HL-60 (cell line): ENCODE measurements at regions not wholly inside any gene's neighbourhood (a gene's known extent, or its start where the extent isn't known, plus 50 kb on each side); places are given as distances from the start of the nearest gene placed in this dataset.

Experiments
- DNase-seq, 2 experiments: peaks; one replicate each; pipeline ENCODE4 v3.0.0-alpha.2; 2010 to 2020; ENCODE audit warnings: low read depth in 1 of 2, low spot score in 1 of 2
- H3K27ac ChIP-seq: fragments of 250-450 bp; sonication (Bioruptor Pico); replicated peaks from 2 replicates; pipeline ENCODE4 v1.5.1; 2020; ENCODE audit warnings: mild to moderate bottlenecking, moderate library complexity
- H3K27me3 ChIP-seq: fragments of 250-450 bp; sonication (Bioruptor Pico); 2 replicates; pipeline ENCODE4 v1.5.1; 2021; ENCODE audit warnings: mild to moderate bottlenecking, moderate library complexity; ENCODE audit not compliant: insufficient read depth, poor library complexity, severe bottlenecking
- H3K4me3 ChIP-seq: replicated peaks from 2 replicates; pipeline ENCODE4 v1.5.1; 2011; ENCODE audit warnings: mild to moderate bottlenecking, control low read depth, low read length; ENCODE audit not compliant: insufficient read depth
- CTCF ChIP-seq: IDR thresholded peaks from one replicate; pipeline ENCODE4 v1.5.1; 2011; ENCODE audit warnings: low read length, control low read depth, inconsistent platforms; ENCODE audit not compliant: insufficient read depth
- GABPA ChIP-seq: IDR thresholded peaks from 2 replicates; pipeline ENCODE4 v1.6.1; 2012; ENCODE audit warnings: low read depth
- POLR2AphosphoS5 ChIP-seq: IDR thresholded peaks from 2 replicates; pipeline ENCODE4 v1.6.1; 2012; ENCODE audit warnings: low read depth
- REST ChIP-seq: IDR thresholded peaks from 2 replicates; pipeline ENCODE4 v1.6.1; 2012; ENCODE audit warnings: low read depth; ENCODE audit not compliant: insufficient replicate concordance
- SPI1 ChIP-seq: IDR thresholded peaks from 2 replicates; pipeline ENCODE4 v1.6.1; 2012; ENCODE audit warnings: low read depth, mild to moderate bottlenecking, borderline replicate concordance

- DNase-seq = no peak
- no peaks in the 10 kb centered on the region for H3K27me3 ChIP-seq
- TF ChIP-seq POLR2AphosphoS5 = no peak
- TF ChIP-seq SPI1 = no peak
- TF ChIP-seq CTCF = no peak
- no peak for TF ChIP-seq GABPA
- TF ChIP-seq REST = no peak
- no peak overlapping the region for H3K4me3 ChIP-seq
- no peak overlapping the region for H3K27ac ChIP-seq
These were observed 113.4 kb upstream of the GLI2 start for GRCh38 chr2:120622159-120622869.

- no peak overlapping the region for H3K27ac ChIP-seq
- no peak for TF ChIP-seq POLR2AphosphoS5
- no peak for TF ChIP-seq REST
- TF ChIP-seq GABPA = no peak
- no peak for TF ChIP-seq CTCF
- no peak for TF ChIP-seq SPI1
- H3K27me3 ChIP-seq = no peaks in the 10 kb centered on the region
- no peak overlapping the region for H3K4me3 ChIP-seq
- DNase-seq = no peak
These were observed 112.5 kb upstream of the GLI2 start for GRCh38 chr2:120622886-120623753.

GRCh38 chr2:120624061-120624737 is 111.5 kb upstream of the GLI2 start:
- Histone ChIP-seq H3K4me3 (no peak overlapping the region), H3K27me3 (no peaks in the 10 kb centered on the region), H3K27ac (peak overlapping the region; percentile 70)
- DNase-seq = peak in 1 of 2 experiments; percentile 69
- TF ChIP-seq GABPA = no peak
- TF ChIP-seq REST = no peak
- no peak for TF ChIP-seq CTCF
- TF ChIP-seq POLR2AphosphoS5 = no peak
- no peak for TF ChIP-seq SPI1
